Upper lobe of right lung (tissue), 1 donor: ENCODE measurements at regions not wholly inside any gene's neighbourhood (a gene's known extent, or its start where the extent isn't known, plus 50 kb on each side); places are given as distances from the start of the nearest gene placed in this dataset.

Experiments
- ATAC-seq: fragments of 200-7000 bp; cut with Tn5 transposase; one replicate; pipeline ENCODE4 v1.9.1; 2020; ENCODE audit warnings: mild to moderate bottlenecking, moderate library complexity
- DNase-seq: peaks from one replicate; pipeline ENCODE4 v3.0.0-alpha.2; 2020
- H3K27ac ChIP-seq: fragments of 200-600 bp; one replicate; pipeline ENCODE4 v1.8.0; 2022
- H3K27me3 ChIP-seq: fragments of 200-600 bp; one replicate; pipeline ENCODE4 v1.8.0; 2022; ENCODE audit warnings: mild to moderate bottlenecking
- H3K36me3 ChIP-seq: fragments of 200-600 bp; one replicate; pipeline ENCODE4 v1.8.0; 2022
- H3K4me1 ChIP-seq: fragments of 200-600 bp; one replicate; pipeline ENCODE4 v1.8.0; 2022
- H3K4me3 ChIP-seq: fragments of 200-600 bp; one replicate; pipeline ENCODE4 v1.8.0; 2022; ENCODE audit warnings: mild to moderate bottlenecking
- H3K9me3 ChIP-seq: fragments of 200-600 bp; one replicate; pipeline ENCODE4 v1.8.0; 2022
- intact Hi-C: fragments of 100-400 bp; cut with DNase I; formaldehyde crosslinking; loops from one replicate; pipeline ENCODE4 v1.11.0; 2022
- TF ChIP-seq, protein P1 (sequence below): fragments of 200-600 bp; IDR thresholded peaks from one replicate; pipeline ENCODE4 v1.8.0; 2022; ENCODE audit warnings: antibody characterized with exemption
- donor health status: DM: no; HTN: yes; CAD: no; lungs with severe emphysema.

- Histone ChIP-seq H3K4me1 (peaks cover 4% of the 10 kb centered on the region), H3K36me3 (no peaks in the 10 kb centered on the region), H3K4me3 (no peak overlapping the region), H3K27me3 (no peaks in the 10 kb centered on the region), H3K9me3 (no peaks in the 10 kb centered on the region), H3K27ac (no peak overlapping the region)
- intact Hi-C loops: no loop called here
- TF ChIP-seq, protein P1, sequence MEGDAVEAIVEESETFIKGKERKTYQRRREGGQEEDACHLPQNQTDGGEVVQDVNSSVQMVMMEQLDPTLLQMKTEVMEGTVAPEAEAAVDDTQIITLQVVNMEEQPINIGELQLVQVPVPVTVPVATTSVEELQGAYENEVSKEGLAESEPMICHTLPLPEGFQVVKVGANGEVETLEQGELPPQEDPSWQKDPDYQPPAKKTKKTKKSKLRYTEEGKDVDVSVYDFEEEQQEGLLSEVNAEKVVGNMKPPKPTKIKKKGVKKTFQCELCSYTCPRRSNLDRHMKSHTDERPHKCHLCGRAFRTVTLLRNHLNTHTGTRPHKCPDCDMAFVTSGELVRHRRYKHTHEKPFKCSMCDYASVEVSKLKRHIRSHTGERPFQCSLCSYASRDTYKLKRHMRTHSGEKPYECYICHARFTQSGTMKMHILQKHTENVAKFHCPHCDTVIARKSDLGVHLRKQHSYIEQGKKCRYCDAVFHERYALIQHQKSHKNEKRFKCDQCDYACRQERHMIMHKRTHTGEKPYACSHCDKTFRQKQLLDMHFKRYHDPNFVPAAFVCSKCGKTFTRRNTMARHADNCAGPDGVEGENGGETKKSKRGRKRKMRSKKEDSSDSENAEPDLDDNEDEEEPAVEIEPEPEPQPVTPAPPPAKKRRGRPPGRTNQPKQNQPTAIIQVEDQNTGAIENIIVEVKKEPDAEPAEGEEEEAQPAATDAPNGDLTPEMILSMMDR: peak; percentile 79
- ATAC-seq (peak; percentile 96), DNase-seq (peak; percentile 89)
Measured at GRCh38 chr4:26028793-26029567, 115.0 kb downstream of the SMIM20 start.

DNA sequence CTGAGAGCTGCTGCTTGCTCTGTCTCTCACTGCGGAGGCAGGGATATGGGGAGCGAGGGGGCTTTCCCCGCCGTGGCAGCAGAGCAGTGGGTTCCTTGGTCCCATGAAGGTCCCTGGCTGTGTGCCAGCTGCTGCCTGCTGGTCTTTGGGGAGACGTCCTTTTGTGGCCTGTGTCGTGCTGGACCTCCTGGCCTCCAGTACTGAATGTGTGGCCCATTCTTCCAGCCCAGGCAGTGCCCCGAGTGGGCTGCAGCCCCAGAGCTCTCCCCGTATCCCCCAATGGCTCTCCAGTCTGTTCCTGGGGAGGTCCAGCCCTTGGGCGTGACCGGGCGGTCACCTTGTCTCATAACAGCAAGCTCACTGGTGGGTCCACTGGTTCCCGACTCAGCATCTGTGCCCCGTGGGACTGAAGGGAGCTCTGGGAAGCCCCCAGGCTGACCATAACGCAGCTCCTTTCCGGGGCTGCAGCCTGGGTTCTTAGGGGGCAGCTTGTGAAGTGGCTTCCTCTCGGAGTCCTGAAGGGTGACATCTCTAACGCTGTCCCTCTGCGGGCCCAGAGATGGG lies 115.6 kb downstream of the SMIM20 start:
- intact Hi-C loops: no loop called here
- TF ChIP-seq, protein P1: no peak
- DNase-seq (no peak), ATAC-seq (no peak)
- H3K27ac ChIP-seq: no peak overlapping the region
- peaks cover 4% of the 10 kb centered on the region for H3K4me1 ChIP-seq
- H3K4me3 ChIP-seq: no peak overlapping the region
- no peaks in the 10 kb centered on the region for H3K36me3 ChIP-seq
- H3K9me3 ChIP-seq: no peaks in the 10 kb centered on the region
- H3K27me3 ChIP-seq: no peaks in the 10 kb centered on the region

DNA sequence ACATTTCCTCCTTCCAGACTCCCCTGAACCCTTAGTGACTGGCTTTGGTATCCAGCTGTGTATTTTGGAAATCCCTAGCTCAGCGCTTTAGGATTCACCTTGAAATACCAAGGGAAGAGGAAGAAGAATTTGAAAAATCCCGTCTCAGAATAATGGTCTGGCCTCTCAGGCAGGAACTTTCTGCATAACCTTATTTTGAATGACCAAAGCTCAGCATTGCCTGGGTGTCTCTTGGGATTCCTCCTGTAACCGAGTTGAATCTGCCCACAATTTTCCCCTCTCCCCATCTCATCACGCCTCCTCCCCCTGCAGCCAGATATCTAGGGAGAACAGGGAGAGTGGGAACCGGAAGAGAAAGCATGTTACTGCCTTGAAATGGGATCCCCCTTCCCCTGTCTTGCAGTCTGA lies 116.2 kb downstream of the SMIM20 start:
- TF ChIP-seq, protein P1: no peak
- Histone ChIP-seq H3K4me3 (no peak overlapping the region), H3K4me1 (peaks cover 4% of the 10 kb centered on the region), H3K27ac (no peak overlapping the region), H3K36me3 (no peaks in the 10 kb centered on the region), H3K9me3 (no peaks in the 10 kb centered on the region), H3K27me3 (no peaks in the 10 kb centered on the region)
- DNase-seq (no peak), ATAC-seq (no peak)
- intact Hi-C loops: no loop called here

DNA sequence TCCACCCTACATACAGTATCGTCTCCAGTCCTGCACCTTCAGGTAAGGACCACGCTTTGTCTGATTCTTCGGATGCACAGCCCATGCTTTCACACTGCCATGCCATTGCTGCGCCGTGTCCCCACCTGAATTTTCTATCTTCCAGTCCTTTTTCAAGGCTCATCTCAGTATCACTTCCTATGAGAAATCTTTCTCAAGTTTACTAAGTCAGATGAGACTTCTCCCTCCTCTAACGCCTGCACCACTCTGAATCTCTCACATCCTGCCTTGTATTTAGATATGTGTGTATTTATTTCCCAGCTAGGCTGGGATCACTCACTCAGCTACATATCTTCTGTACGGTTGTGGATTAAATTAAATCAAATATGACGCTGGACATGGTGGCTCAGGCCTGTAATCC lies 116.8 kb downstream of the SMIM20 start:
- intact Hi-C loops: no loop called here
- TF ChIP-seq, protein P1: no peak
- no peaks in the 10 kb centered on the region for H3K36me3 ChIP-seq
- no peak overlapping the region for H3K4me3 ChIP-seq
- H3K9me3 ChIP-seq: no peaks in the 10 kb centered on the region
- DNase-seq (no peak), ATAC-seq (no peak)
- H3K27me3 ChIP-seq: no peaks in the 10 kb centered on the region
- no peak overlapping the region for H3K27ac ChIP-seq
- H3K4me1 ChIP-seq: peaks cover 4% of the 10 kb centered on the region

DNA sequence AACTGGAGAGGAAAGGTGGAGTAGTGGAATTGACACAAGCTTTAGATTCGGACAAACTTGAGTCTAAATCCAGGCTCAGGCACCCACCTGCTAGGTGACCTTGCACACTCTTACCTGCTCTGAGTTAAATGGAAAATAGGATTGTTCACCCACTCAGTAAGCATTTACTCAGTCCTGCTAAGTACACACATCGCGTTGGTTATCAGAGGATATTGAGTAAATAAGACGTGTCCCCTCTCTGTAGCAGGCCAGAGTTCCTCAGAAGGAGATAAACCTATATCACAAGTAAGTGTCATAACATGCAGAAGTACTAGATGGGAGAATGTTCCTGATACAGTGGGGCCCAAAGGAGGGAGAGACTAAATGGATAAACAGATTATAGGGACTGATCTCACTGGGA lies 117.7 kb downstream of the SMIM20 start:
- peaks cover 4% of the 10 kb centered on the region for H3K4me1 ChIP-seq
- ATAC-seq (no peak), DNase-seq (no peak)
- TF ChIP-seq, protein P1: no peak
- H3K36me3 ChIP-seq: no peaks in the 10 kb centered on the region
- no peak overlapping the region for H3K4me3 ChIP-seq
- no peak overlapping the region for H3K27ac ChIP-seq
- H3K27me3 ChIP-seq: no peaks in the 10 kb centered on the region
- intact Hi-C loops: no loop called here
- no peaks in the 10 kb centered on the region for H3K9me3 ChIP-seq
